SK-N-SH treated with all-trans-retinoic acid at 6 μM for 48 hours (cell line): ENCODE measurements at regions not wholly inside any gene's neighbourhood (a gene's known extent, or its start where the extent isn't known, plus 50 kb on each side); places are given as distances from the start of the nearest gene placed in this dataset.
"Not testable (repeated sequence)": the region's sequence is repeated elsewhere in the genome, so short reads cannot be mapped to it uniquely, and the experiment has no call there.

Experiments
- ATAC-seq: fragments of 200-7000 bp; cut with Tn5 transposase; 3 replicates; pipeline ENCODE4 v1.9.1; 2020; ENCODE audit warnings: mild to moderate bottlenecking, moderate library complexity
- ARNTL ChIP-seq: fragments of 450-650 bp; formaldehyde crosslinking; IDR thresholded peaks from 2 replicates; pipeline ENCODE4 v1.5.0; 2020; ENCODE audit warnings: low read depth, mild to moderate bottlenecking, moderate library complexity, borderline replicate concordance
- BACH2 ChIP-seq: fragments of 250-450 bp; sonication (Bioruptor Pico); IDR thresholded peaks from 2 replicates; pipeline ENCODE4 v1.9.0; 2021; ENCODE audit warnings: mild to moderate bottlenecking, borderline replicate concordance
- CSDC2 ChIP-seq: fragments of 250-450 bp; sonication (Bioruptor Pico); IDR thresholded peaks from 2 replicates; pipeline ENCODE4 v1.5.0; 2020; ENCODE audit warnings: mild to moderate bottlenecking, moderate library complexity
- ESRRG ChIP-seq: fragments of 250-450 bp; sonication (Bioruptor Pico); IDR thresholded peaks from 2 replicates; pipeline ENCODE4 v1.6.1; 2021; ENCODE audit warnings: mild to moderate bottlenecking
- GLIS3 ChIP-seq: fragments of 250-450 bp; sonication (Bioruptor Pico); IDR thresholded peaks from 2 replicates; pipeline ENCODE4 v1.5.0; 2020; ENCODE audit warnings: mild to moderate bottlenecking, moderate library complexity
- ISL1 ChIP-seq: fragments of 250-450 bp; sonication (Bioruptor Pico); IDR thresholded peaks from 2 replicates; pipeline ENCODE4 v2.1.2; 2022; ENCODE audit warnings: mild to moderate bottlenecking, moderate library complexity
- RARB ChIP-seq: fragments of 250-450 bp; sonication (Bioruptor Pico); IDR thresholded peaks from 2 replicates; pipeline ENCODE4 v1.8.0; 2021; ENCODE audit warnings: mild to moderate bottlenecking, moderate library complexity
- SNAI2 ChIP-seq: fragments of 250-450 bp; sonication (Bioruptor Pico); IDR thresholded peaks from 2 replicates; pipeline ENCODE4 v1.5.0; 2020; ENCODE audit warnings: mild to moderate bottlenecking, moderate library complexity
- TCF4 ChIP-seq: fragments of 250-450 bp; sonication (Bioruptor Pico); IDR thresholded peaks from 2 replicates; pipeline ENCODE4 v1.8.0; 2021; ENCODE audit warnings: mild to moderate bottlenecking, moderate library complexity, borderline replicate concordance
- TOX ChIP-seq: fragments of 250-450 bp; sonication (Bioruptor Pico); IDR thresholded peaks from 2 replicates; pipeline ENCODE4 v1.8.0; 2021; ENCODE audit warnings: mild to moderate bottlenecking, moderate library complexity, borderline replicate concordance
- ZC3H10 ChIP-seq: fragments of 250-450 bp; sonication (Bioruptor Pico); IDR thresholded peaks from 2 replicates; pipeline ENCODE4 v1.5.1; 2021; ENCODE audit warnings: mild to moderate bottlenecking, moderate library complexity
- ZFP30 ChIP-seq: fragments of 450-650 bp; formaldehyde crosslinking; IDR thresholded peaks from 2 replicates; pipeline ENCODE4 v1.5.0; 2022; ENCODE audit warnings: mild to moderate bottlenecking, moderate library complexity
- ZNF565 ChIP-seq: fragments of 450-650 bp; formaldehyde crosslinking; conservative IDR thresholded peaks from 2 replicates; pipeline ENCODE4 v1.5.0; 2020; ENCODE audit warnings: low read depth, mild to moderate bottlenecking, moderate library complexity
- ZNF70 ChIP-seq: fragments of 450-650 bp; formaldehyde crosslinking; IDR thresholded peaks from 2 replicates; pipeline ENCODE4 v1.5.0; 2020; ENCODE audit warnings: mild to moderate bottlenecking, moderate library complexity
- TF ChIP-seq, protein P1 (sequence below): fragments of 250-450 bp; sonication (Bioruptor Pico); IDR thresholded peaks from 2 replicates; pipeline ENCODE4 v1.5.1; 2021; ENCODE audit warnings: mild to moderate bottlenecking, moderate library complexity
- TF ChIP-seq, protein P2 (sequence below): fragments of 250-450 bp; sonication (Bioruptor Pico); IDR thresholded peaks from 2 replicates; pipeline ENCODE4 v1.8.0; 2021; ENCODE audit warnings: low read depth, mild to moderate bottlenecking, moderate library complexity, borderline replicate concordance
- TF ChIP-seq, protein P3 (sequence below): fragments of 250-450 bp; sonication (Bioruptor Pico); IDR thresholded peaks from 2 replicates; pipeline ENCODE4 v1.5.0; 2020; ENCODE audit warnings: mild to moderate bottlenecking, moderate library complexity

DNA sequence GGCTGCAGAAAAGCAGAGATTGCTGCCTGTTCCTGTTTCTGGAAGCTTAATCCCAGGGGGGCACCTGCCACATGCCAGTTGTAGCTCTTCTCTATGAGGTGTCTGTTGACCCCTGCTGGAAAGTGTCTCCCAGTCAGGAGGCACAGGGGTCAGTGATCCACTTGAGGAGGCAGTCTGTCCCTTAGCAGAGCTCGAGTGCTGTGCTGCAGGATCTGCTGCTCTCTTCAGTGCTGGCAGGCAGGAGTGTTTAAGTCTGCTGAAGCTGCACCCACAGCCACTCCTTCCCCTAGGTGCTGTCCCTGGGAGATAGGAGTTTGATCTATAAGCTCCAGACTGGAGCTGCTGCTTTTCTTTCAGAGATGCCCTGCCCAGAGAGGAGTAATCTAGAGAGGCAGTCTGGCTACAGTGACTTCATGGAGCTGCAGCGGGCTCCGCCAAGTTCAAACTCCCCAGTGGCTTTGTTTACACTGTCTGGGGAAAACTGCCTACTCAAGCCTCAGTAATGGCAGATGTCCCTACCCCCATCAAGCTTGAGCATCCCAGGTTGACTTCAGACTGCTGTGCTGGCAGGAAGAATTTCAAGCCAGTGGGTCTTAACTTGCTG lies 57.6 kb upstream of the CROT start:
- TF ChIP-seq, protein P1, sequence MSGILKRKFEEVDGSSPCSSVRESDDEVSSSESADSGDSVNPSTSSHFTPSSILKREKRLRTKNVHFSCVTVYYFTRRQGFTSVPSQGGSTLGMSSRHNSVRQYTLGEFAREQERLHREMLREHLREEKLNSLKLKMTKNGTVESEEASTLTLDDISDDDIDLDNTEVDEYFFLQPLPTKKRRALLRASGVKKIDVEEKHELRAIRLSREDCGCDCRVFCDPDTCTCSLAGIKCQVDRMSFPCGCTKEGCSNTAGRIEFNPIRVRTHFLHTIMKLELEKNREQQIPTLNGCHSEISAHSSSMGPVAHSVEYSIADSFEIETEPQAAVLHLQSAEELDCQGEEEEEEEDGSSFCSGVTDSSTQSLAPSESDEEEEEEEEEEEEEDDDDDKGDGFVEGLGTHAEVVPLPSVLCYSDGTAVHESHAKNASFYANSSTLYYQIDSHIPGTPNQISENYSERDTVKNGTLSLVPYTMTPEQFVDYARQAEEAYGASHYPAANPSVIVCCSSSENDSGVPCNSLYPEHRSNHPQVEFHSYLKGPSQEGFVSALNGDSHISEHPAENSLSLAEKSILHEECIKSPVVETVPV (CRISPR knock-in tag), result no peak
- no peak for TF ChIP-seq TCF4 (CRISPR knock-in tag)
- no peak for TF ChIP-seq BACH2 (CRISPR knock-in tag)
- no peak for TF ChIP-seq SNAI2
- TF ChIP-seq ZNF565, result no peak
- TF ChIP-seq, protein P2, sequence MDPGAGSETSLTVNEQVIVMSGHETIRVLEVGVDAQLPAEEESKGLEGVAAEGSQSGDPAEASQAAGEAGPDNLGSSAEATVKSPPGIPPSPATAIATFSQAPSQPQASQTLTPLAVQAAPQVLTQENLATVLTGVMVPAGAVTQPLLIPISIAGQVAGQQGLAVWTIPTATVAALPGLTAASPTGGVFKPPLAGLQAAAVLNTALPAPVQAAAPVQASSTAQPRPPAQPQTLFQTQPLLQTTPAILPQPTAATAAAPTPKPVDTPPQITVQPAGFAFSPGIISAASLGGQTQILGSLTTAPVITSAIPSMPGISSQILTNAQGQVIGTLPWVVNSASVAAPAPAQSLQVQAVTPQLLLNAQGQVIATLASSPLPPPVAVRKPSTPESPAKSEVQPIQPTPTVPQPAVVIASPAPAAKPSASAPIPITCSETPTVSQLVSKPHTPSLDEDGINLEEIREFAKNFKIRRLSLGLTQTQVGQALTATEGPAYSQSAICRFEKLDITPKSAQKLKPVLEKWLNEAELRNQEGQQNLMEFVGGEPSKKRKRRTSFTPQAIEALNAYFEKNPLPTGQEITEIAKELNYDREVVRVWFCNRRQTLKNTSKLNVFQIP (CRISPR knock-in tag), result no peak
- TF ChIP-seq ESRRG, result no peak
- TF ChIP-seq ISL1 (CRISPR knock-in tag), result no peak
- TF ChIP-seq GLIS3 (CRISPR knock-in tag), result no peak
- no peak for TF ChIP-seq ZFP30 (CRISPR knock-in tag)
- TF ChIP-seq ZC3H10, result no peak
- TF ChIP-seq RARB (CRISPR knock-in tag), result no peak
- no peak for TF ChIP-seq ARNTL
- no peak for TF ChIP-seq CSDC2 (CRISPR knock-in tag)
- TF ChIP-seq, protein P3, sequence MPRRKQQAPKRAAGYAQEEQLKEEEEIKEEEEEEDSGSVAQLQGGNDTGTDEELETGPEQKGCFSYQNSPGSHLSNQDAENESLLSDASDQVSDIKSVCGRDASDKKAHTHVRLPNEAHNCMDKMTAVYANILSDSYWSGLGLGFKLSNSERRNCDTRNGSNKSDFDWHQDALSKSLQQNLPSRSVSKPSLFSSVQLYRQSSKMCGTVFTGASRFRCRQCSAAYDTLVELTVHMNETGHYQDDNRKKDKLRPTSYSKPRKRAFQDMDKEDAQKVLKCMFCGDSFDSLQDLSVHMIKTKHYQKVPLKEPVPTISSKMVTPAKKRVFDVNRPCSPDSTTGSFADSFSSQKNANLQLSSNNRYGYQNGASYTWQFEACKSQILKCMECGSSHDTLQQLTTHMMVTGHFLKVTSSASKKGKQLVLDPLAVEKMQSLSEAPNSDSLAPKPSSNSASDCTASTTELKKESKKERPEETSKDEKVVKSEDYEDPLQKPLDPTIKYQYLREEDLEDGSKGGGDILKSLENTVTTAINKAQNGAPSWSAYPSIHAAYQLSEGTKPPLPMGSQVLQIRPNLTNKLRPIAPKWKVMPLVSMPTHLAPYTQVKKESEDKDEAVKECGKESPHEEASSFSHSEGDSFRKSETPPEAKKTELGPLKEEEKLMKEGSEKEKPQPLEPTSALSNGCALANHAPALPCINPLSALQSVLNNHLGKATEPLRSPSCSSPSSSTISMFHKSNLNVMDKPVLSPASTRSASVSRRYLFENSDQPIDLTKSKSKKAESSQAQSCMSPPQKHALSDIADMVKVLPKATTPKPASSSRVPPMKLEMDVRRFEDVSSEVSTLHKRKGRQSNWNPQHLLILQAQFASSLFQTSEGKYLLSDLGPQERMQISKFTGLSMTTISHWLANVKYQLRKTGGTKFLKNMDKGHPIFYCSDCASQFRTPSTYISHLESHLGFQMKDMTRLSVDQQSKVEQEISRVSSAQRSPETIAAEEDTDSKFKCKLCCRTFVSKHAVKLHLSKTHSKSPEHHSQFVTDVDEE (CRISPR knock-in tag), result no peak
- no peak for TF ChIP-seq ZNF70
- no peak for TF ChIP-seq TOX (CRISPR knock-in tag)
- TF ChIP-seq, all 23 proteins: peak for 0
- no peak for ATAC-seq

DNA sequence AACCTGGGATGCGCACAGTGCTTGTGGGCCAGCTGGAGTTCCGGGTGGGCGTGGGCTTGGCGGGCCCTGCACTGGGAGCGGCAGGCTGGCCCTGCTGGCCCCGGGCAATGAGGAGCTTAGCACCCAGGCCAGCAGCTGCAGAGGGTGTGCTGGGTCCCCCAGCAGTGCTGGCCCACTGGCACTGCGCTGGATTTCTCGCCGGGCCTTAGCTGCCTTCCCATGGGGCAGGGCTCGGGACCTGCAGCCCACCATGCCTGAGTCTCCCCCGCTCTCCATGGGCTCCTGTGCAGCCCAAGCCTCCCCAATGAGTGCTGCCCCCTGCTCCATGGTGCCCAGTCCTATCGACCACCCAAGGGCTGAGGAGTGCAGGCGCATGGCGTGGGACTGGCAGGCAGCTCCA lies 56.7 kb upstream of the CROT start:
- ATAC-seq, result not testable (repeated sequence)

DNA sequence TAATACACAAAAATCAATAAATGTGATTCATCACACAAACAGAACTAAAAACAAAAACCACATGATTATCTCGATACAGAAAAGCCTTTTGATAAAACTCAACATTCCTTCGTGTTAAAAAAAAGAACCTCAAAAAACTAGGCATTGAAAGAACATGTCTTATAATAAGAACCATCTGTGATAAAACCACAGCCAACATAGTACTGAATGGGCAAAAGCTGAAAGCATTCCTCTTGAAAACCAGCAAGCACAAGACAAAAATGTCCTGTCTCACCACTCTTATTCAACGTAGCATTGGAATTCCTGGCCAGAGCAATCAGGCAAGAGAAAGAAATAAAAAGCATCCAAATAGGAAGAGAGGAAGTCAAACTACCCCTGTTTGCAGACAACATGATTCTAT lies 49.9 kb upstream of the CROT start:
- peak; percentile 58 for ATAC-seq
